ENCODE measurements at regions not wholly inside any gene's neighbourhood (a gene's known extent, or its start where the extent isn't known, plus 50 kb on each side); places are given as distances from the start of the nearest gene placed in this dataset.

DNA sequence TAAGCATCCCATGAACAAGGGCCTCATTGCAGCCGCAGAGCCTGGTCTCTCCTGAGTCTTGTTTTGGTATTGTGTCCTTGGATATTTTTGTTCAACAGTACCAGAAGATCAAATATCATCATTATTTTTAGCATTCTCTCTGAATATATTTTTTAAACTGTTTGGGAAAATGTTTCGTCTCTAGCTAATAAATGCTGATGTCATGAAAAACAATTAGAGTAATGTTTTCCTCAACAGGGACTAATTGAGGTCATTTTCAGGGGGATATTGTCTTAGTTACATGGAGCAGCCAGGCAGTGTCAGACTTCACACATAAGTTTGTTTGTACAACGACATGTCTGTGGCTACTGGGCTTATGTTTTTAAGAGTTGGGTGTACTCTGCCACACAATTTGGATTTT, 805.3 kb upstream of the SOX9 start:
- no peaks in the 10 kb centered on the region for H3K36me3 ChIP-seq (ENCODE audit: control insufficient read depth in 1 of 2, insufficient read depth in 2 of 2, low read length in 2 of 2)
- H3K27ac ChIP-seq (ENCODE audit: low read length), result no peak overlapping the region
- no peaks in the 10 kb centered on the region for H3K4me1 ChIP-seq (ENCODE audit: control insufficient read depth in 1 of 2, insufficient read depth in 2 of 2, low read length in 2 of 2)
- H3K9me3 ChIP-seq (ENCODE audit: control insufficient read depth in 1 of 2, low read length in 2 of 2), result no peaks in the 10 kb centered on the region
- no peak overlapping the region for H3K4me3 ChIP-seq (ENCODE audit: low read depth in 1 of 2, low read length in 2 of 2)
- no peaks in the 10 kb centered on the region for H3K27me3 ChIP-seq (ENCODE audit: low read depth, low read length)

DNA sequence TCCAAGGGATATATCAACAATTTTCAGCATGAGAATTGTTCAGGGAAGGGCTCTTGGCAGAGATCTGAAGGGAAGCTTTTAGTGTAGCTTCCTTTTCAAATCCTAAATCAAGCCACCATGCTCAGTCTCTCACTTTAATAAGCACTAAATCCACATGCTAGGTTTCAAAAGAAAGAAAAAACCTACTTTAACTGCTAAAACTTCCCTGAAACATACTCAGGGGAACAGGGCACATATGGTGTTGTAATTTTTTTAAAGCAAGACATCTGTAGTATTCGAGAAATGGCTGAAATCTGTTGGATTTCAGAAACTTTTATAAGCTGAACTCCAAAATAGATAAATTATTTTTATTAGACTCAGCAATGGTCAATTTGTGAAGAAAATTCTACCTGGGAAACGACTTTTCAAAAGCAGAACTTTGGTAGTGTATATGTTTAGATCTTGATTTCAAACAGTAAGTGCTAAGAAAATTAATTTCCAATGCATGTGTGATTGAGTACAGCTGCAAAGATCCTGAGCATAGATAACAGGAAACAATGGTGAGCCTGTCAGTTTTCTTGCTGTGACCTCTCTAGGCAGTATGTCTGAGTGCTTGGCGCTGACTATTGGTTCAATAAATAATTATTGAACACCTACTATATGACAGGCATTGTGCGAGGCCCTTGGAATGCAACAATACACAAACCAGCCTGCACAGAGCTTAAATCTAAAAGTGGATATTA, 804.5 kb upstream of the SOX9 start:
- no peak overlapping the region for H3K4me3 ChIP-seq (ENCODE audit: low read depth in 1 of 2, low read length in 2 of 2)
- no peaks in the 10 kb centered on the region for H3K36me3 ChIP-seq (ENCODE audit: control insufficient read depth in 1 of 2, insufficient read depth in 2 of 2, low read length in 2 of 2)
- H3K9me3 ChIP-seq (ENCODE audit: control insufficient read depth in 1 of 2, low read length in 2 of 2), result no peaks in the 10 kb centered on the region
- no peak overlapping the region for H3K27ac ChIP-seq (ENCODE audit: low read length)
- no peaks in the 10 kb centered on the region for H3K27me3 ChIP-seq (ENCODE audit: low read depth, low read length)
- no peaks in the 10 kb centered on the region for H3K4me1 ChIP-seq (ENCODE audit: control insufficient read depth in 1 of 2, insufficient read depth in 2 of 2, low read length in 2 of 2)

DNA sequence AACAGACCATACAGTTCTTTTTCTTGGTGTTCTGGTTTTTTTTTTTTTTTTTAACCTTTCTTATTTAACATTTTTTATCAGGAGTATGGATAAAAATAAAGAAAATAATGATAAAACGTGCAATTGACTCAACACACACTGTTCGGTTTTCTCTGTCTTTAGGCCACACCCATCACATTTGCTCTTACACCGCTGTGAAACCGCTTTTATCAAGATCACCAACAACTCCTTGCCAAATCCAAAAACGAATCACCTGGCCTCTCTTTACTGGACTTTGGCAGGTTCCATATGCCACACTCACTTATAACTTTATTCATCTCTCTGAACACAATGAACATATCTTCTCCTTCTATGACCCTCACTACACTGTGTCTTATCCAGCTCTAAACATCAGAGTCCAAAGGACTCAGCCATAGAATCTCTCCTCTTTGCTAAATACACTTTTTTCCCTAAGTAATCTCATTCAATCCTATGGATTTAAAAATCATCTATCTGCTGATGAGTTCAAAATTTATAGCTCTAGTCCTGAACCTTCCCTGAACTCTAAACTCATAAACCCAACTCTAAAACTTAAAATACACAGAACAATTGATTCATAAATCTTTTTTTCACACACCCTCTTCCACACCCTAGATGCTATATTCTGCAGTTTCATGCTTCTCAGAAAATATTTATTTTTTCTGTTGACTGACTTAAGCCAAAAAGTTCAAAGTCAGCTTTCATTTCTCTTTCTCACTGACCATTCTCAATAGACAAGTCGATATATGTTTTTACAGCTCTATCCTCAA, 800.6 kb upstream of the SOX9 start:
- Histone ChIP-seq H3K27ac (ENCODE audit: low read length) (no peak overlapping the region), H3K36me3 (ENCODE audit: control insufficient read depth in 1 of 2, insufficient read depth in 2 of 2, low read length in 2 of 2) (no peaks in the 10 kb centered on the region), H3K4me3 (ENCODE audit: low read depth in 1 of 2, low read length in 2 of 2) (no peak overlapping the region), H3K9me3 (ENCODE audit: control insufficient read depth in 1 of 2, low read length in 2 of 2) (no peaks in the 10 kb centered on the region), H3K4me1 (ENCODE audit: control insufficient read depth in 1 of 2, insufficient read depth in 2 of 2, low read length in 2 of 2) (no peaks in the 10 kb centered on the region), H3K27me3 (ENCODE audit: low read depth, low read length) (no peaks in the 10 kb centered on the region)

DNA sequence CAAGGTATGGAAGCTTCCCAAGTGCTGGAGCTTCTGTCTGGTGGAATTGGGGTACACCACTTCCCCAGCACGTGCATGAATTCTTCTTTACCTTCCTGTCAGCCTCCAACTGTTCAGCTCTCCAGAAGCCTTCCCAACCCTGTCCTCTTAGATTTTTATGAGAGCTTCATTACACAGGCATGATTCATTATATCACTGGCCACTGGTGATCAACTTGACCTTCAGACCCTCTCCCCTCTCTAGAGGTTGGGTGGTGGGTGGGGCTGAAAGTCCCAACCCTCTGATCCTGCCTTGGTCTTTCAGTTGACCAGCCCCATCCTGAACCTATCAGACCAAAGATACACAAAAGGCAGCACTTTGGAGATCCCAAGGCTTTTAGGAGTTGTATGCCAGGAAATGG, 795.7 kb upstream of the SOX9 start:
- H3K4me3 ChIP-seq (ENCODE audit: low read depth in 1 of 2, low read length in 2 of 2), result no peak overlapping the region
- no peaks in the 10 kb centered on the region for H3K9me3 ChIP-seq (ENCODE audit: control insufficient read depth in 1 of 2, low read length in 2 of 2)
- no peak overlapping the region for H3K27ac ChIP-seq (ENCODE audit: low read length)
- H3K27me3 ChIP-seq (ENCODE audit: low read depth, low read length), result no peaks in the 10 kb centered on the region
- no peaks in the 10 kb centered on the region for H3K4me1 ChIP-seq (ENCODE audit: control insufficient read depth in 1 of 2, insufficient read depth in 2 of 2, low read length in 2 of 2)
- no peaks in the 10 kb centered on the region for H3K36me3 ChIP-seq (ENCODE audit: control insufficient read depth in 1 of 2, insufficient read depth in 2 of 2, low read length in 2 of 2)

DNA sequence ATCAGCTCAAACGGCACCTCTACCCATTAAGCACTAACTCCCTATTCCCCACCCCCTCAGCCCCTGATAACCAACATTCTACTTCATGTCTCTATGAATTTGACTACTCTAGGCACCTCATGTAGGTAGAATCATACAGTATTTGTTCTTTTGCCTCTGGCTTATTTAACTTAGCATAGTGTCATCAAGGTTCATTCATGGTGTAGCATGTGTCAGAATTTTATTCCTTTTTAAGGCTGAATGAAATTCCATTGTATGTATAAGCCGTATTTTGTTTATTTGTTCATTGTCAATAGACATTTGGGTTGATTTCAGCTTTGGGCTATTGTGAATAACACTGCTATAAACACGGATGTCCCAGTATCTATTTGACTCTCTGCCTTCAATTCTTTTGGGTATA, 794.9 kb upstream of the SOX9 start:
- H3K9me3 ChIP-seq (ENCODE audit: control insufficient read depth in 1 of 2, low read length in 2 of 2), result no peaks in the 10 kb centered on the region
- H3K4me1 ChIP-seq (ENCODE audit: control insufficient read depth in 1 of 2, insufficient read depth in 2 of 2, low read length in 2 of 2), result no peaks in the 10 kb centered on the region
- no peak overlapping the region for H3K4me3 ChIP-seq (ENCODE audit: low read depth in 1 of 2, low read length in 2 of 2)
- H3K36me3 ChIP-seq (ENCODE audit: control insufficient read depth in 1 of 2, insufficient read depth in 2 of 2, low read length in 2 of 2), result no peaks in the 10 kb centered on the region
- H3K27ac ChIP-seq (ENCODE audit: low read length), result no peak overlapping the region
- H3K27me3 ChIP-seq (ENCODE audit: low read depth, low read length), result no peaks in the 10 kb centered on the region

DNA sequence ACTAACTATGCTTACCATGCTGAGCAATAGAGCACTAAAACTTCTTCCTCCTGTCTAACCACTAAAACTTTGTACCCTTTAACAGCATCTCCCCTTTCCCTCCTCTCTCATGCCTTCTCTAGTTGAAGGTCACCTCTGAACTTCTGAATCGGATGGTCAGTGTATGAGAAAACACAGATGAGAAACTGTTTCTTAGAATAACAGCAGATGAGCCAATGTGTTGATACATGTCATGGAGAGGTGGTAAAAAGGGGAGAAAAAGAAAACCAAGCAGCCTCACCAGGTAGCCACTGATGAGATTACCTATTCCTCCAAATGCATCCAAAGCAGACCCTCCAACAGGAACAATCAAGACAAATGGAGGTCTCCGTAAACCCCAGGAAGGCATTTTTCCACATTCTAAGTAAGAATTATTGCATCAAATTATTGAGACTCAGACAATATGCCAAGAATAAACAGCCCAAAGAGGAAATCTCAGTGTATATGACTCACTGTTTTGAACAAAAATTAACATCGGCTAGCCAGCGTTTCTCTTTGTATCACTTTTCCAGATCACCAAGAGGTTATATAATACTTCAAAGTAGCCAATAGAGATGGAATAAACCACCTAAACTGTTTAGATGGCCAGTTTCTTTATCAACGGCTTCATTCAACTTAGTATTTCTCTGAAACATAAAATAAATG, 793.3 kb upstream of the SOX9 start:
- H3K4me3 ChIP-seq (ENCODE audit: low read depth in 1 of 2, low read length in 2 of 2), result no peak overlapping the region
- H3K9me3 ChIP-seq (ENCODE audit: control insufficient read depth in 1 of 2, low read length in 2 of 2), result no peaks in the 10 kb centered on the region

DNA sequence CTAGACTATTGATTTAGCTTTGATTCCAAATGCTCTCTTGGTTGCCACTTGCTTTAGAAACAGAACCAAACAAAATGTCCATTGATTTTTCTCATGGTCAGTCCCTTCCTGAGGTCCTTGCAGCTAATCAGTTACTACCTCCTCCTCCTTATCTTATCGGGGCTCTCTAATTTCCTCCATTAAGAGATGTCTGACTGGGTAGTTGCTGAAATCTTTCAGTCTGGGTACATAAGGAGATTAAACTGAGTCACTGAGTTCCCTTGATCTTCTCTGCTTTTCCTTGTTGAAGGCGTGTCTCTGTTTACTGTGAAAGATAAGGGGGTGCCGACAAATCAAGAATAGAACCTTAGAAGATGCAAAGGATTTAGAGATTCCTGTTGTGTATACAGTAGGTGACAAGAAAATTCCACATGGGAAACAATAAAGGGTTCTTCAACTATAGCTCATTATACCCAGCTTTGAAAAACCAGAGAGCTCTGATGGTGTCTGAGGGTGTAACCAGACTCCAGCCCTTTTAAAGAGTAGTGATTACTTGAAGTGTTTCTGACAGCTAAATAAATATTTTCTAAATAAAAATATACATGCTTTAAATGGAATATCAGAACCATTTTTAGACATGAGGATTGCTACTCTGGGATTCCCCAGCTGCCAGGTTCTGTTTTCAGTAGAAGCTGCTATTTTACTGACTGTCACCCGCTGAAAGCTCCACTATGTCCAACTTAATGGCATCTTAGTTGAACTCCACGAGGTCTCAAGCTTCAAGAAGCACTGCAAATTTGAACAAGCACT, 791.3 kb upstream of the SOX9 start:
- Histone ChIP-seq H3K27ac (ENCODE audit: low read length) (no peak overlapping the region), H3K4me3 (ENCODE audit: low read depth in 1 of 2, low read length in 2 of 2) (no peak overlapping the region), H3K27me3 (ENCODE audit: low read depth, low read length) (no peaks in the 10 kb centered on the region), H3K36me3 (ENCODE audit: control insufficient read depth in 1 of 2, insufficient read depth in 2 of 2, low read length in 2 of 2) (no peaks in the 10 kb centered on the region), H3K4me1 (ENCODE audit: control insufficient read depth in 1 of 2, insufficient read depth in 2 of 2, low read length in 2 of 2) (no peaks in the 10 kb centered on the region), H3K9me3 (ENCODE audit: control insufficient read depth in 1 of 2, low read length in 2 of 2) (no peaks in the 10 kb centered on the region)

More for the DNA sequence above, 793.3 kb upstream of the SOX9 start:
- Histone ChIP-seq H3K27ac (ENCODE audit: low read length) (no peak overlapping the region), H3K36me3 (ENCODE audit: control insufficient read depth in 1 of 2, insufficient read depth in 2 of 2, low read length in 2 of 2) (no peaks in the 10 kb centered on the region), H3K4me1 (ENCODE audit: control insufficient read depth in 1 of 2, insufficient read depth in 2 of 2, low read length in 2 of 2) (no peaks in the 10 kb centered on the region), H3K27me3 (ENCODE audit: low read depth, low read length) (no peaks in the 10 kb centered on the region)

DNA sequence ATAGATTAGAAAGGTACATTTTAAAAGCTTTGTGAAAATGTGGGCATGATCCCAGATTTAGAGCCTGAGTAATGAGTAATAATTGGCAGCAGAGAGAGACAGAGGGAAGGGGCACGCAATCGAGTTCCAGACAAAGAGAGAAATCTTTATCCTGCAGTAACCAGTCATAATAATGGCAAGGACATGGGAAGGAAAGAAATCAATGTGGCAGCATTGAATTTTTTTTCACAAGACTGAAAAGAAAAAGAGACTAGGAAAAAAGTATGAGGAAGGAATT, 790.8 kb upstream of the SOX9 start:
- Histone ChIP-seq H3K4me1 (ENCODE audit: control insufficient read depth in 1 of 2, insufficient read depth in 2 of 2, low read length in 2 of 2) (no peaks in the 10 kb centered on the region), H3K27ac (ENCODE audit: low read length) (no peak overlapping the region), H3K4me3 (ENCODE audit: low read depth in 1 of 2, low read length in 2 of 2) (no peak overlapping the region), H3K9me3 (ENCODE audit: control insufficient read depth in 1 of 2, low read length in 2 of 2) (no peaks in the 10 kb centered on the region), H3K27me3 (ENCODE audit: low read depth, low read length) (no peaks in the 10 kb centered on the region), H3K36me3 (ENCODE audit: control insufficient read depth in 1 of 2, insufficient read depth in 2 of 2, low read length in 2 of 2) (no peaks in the 10 kb centered on the region)

DNA sequence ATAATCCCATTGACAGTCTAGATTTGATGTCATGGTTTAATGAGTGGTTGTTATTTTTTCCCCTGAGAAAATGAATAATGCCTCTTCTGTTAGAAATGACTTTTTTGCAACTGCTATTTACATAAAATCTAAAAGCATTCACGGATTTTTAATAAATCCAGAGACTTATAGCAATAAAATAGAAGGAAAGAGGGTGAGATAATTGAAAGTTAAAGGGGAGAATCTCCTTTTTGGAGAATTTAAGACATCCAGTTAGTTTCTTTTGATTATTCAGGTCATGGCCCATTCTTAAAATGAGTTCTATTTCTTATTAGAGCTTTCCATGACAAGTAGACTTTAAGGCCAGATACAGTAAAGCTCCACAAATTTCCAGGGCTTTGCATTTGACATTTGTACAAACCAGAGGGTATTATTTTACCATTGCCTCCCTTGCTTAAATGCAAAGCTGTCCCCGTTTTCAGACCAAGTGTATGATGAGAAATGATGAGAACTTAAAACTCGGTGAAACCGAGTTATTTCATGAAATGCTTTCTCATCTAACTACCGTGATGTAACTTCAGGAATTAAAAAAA, 789.0 kb upstream of the SOX9 start:
- no peak overlapping the region for H3K27ac ChIP-seq (ENCODE audit: low read length)
- H3K27me3 ChIP-seq (ENCODE audit: low read depth, low read length), result no peaks in the 10 kb centered on the region
- H3K4me3 ChIP-seq (ENCODE audit: low read depth in 1 of 2, low read length in 2 of 2), result no peak overlapping the region
- no peaks in the 10 kb centered on the region for H3K9me3 ChIP-seq (ENCODE audit: control insufficient read depth in 1 of 2, low read length in 2 of 2)
- no peaks in the 10 kb centered on the region for H3K4me1 ChIP-seq (ENCODE audit: control insufficient read depth in 1 of 2, insufficient read depth in 2 of 2, low read length in 2 of 2)
- no peaks in the 10 kb centered on the region for H3K36me3 ChIP-seq (ENCODE audit: control insufficient read depth in 1 of 2, insufficient read depth in 2 of 2, low read length in 2 of 2)

DNA sequence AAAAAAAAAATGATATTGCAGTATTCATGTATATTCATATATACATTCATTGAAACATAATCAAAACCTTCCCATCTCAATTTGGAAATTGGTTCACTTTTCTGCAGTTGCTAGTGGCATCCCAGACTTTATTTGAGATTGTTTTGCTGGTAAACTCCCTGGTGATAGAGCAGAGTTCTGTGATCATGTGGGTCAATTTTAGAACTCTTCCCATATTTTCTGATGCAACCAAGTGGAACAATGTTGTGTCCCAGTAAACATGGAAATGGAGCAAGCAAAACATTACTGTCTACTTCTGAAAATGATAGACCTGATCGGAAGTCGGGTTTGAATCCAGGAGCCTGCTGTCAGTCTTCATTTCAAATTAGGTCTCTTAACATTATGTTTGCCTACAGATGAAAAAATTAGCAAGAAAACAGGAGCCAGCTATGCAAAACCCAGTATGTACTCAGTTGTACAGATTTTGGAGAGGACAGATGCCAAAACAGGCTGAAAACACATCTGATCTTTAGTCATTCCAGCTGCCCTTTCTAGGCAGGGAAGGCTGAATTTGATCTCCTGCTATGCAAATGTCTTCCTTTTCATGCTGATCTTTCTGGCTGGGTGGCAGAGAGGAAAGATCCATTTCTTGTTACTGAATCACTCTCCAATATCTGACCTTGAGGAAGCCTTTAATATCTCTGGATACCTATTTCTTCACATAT, 786.6 kb upstream of the SOX9 start:
- Histone ChIP-seq H3K27ac (ENCODE audit: low read length) (no peak overlapping the region), H3K36me3 (ENCODE audit: control insufficient read depth in 1 of 2, insufficient read depth in 2 of 2, low read length in 2 of 2) (no peaks in the 10 kb centered on the region), H3K9me3 (ENCODE audit: control insufficient read depth in 1 of 2, low read length in 2 of 2) (no peaks in the 10 kb centered on the region), H3K4me1 (ENCODE audit: control insufficient read depth in 1 of 2, insufficient read depth in 2 of 2, low read length in 2 of 2) (no peaks in the 10 kb centered on the region), H3K4me3 (ENCODE audit: low read depth in 1 of 2, low read length in 2 of 2) (no peak overlapping the region), H3K27me3 (ENCODE audit: low read depth, low read length) (no peaks in the 10 kb centered on the region)
